SIG-M5 treated with dmso at 0.1 percent for 504 hours (cell line): ENCODE measurements at regions not wholly inside any gene's neighbourhood (a gene's known extent, or its start where the extent isn't known, plus 50 kb on each side); places are given as distances from the start of the nearest gene placed in this dataset.
"Not testable (repeated sequence)": the region's sequence is repeated elsewhere in the genome, so short reads cannot be mapped to it uniquely, and the experiment has no call there.

Source experiments
- DNase-seq: peaks from one replicate; lab custom pipeline; 2025; ENCODE audit not compliant: unreplicated experiment; lab: John Stamatoyannopoulos, UW

DNA sequence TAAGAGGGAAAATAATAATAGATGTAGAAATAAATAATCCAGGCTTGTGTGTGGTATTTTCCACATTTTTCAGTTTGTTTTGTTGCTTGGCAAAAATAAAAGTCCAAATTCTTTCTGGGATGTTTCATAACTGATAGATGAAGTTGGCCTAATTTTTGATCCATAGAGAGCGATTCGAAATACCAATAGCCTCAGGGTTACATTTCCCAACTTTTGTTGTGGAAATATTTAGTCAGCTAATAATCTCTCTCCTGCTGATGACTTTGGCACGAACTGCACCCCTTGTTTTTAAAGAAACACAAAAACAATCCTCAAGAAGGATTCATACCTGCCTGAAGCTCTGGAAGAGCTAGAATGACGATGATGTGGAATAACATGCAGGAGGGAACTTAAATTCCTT is 483.2 kb downstream of the ADRA2A start:
- DNase-seq: no peak

DNA sequence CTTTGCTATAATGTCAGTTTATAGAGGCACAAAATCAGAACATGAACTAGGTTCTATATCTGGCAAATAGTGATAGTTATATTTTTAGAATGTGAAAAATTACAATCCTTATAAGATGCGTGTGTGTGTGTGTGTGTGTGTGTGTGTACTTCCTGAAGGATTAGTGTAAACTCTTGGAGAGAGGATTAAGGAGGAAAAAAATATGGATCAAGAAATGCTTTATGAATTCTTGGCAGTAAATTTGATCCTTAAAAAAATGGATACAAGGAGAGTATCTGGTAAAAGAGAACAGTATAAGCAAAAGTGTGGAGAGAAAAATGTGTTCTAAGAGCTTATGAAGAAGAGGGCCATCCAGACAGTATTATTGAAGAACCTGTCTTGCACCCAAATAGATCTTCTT is 484.3 kb downstream of the ADRA2A start:
- DNase-seq: no peak

- no peak for DNase-seq
Measured at GRCh38 chr10:111565542-111565941, 488.7 kb downstream of the ADRA2A start.

GRCh38 chr10:111578076-111578475 is 501.2 kb downstream of the ADRA2A start:
- DNase-seq: no peak

GRCh38 chr10:111579473-111579872 is 502.6 kb downstream of the ADRA2A start:
- DNase-seq: no peak

DNA sequence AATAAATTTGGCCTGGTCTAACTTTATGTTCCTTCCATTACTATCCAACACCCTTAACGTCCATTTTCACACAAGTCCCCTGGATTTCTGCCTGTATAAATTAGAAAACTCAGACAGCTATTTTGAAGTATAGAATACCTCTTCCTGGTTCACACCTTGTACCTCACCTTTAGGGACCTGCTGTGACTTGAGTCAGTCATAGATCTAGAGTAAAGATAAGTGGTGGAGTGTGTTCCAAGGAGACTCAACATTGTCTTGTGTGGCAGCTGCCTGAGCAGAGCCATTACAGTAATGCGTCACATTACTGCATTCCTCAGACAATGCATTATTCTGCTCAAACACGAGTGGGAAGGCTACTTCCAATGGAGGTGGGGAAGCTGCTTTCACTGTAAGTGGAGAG is 513.9 kb downstream of the ADRA2A start:
- DNase-seq: no peak

DNA sequence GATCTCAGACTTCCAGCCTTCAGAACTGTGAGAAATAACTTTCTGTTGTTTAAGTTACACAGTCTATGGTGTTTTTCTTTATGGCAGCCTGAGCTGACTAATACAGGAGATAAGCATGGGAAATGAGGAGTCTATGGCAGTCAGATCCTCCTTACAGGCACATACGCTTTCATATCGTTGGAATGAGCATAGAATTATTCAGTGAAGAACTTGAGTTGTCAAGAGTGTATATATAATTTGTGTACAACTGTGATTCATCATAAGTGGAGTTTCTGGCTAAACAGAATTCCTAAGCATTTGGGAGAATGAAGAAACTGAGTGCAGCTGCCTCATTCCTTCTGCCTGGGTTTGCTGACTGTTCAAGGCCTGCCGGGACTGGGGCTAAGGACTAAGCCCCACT is 516.7 kb downstream of the ADRA2A start:
- DNase-seq: no peak

- no peak for DNase-seq
Measured at GRCh38 chr10:111595173-111595572, 518.3 kb downstream of the ADRA2A start.

- peak; percentile 31 for DNase-seq
Measured at GRCh38 chr10:111598433-111599059, 521.7 kb downstream of the ADRA2A start.

GRCh38 chr10:111599943-111600342 is 523.1 kb downstream of the ADRA2A start:
- DNase-seq: no peak

GRCh38 chr10:111600772-111601171 is 523.9 kb downstream of the ADRA2A start:
- no peak for DNase-seq

DNA sequence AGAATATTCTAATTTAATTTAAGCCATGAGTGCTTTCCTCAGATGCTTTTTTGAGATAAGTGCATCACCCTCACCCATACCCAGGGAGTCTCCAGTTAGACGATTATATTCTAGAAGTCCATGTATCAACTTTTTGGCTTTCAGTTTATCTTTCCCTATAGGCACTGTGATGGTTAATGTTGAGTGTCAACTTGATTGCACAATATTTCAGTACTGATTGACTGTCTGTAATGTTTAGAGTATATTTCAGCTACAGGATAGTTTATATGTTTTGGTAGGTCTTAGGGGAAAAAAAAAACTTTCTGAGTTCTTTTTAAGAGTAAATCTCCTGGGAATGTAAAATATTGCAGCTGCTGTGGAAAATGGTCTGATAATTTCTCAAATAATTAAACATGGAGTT is 535.4 kb downstream of the ADRA2A start:
- DNase-seq: no peak

DNA sequence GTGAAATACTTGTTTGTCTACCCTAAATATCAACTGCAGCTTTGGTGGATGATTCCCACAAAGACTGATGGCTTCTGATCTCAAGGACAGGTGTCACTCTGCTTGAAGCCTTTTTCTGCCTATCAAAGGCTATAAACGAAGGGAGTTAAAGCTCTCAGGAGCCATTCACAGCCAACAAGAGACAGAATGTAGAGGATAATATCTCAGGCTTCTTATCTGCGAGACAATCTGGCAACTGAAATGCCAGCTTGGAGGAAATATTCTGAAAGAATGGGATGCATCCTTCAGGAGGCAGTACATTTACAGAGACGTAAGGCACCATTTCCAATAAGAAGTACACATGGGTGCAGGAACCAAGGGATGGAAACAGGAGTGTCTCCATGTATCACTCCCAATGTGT is 549.4 kb downstream of the GPAM start:
- DNase-seq: no peak

DNA sequence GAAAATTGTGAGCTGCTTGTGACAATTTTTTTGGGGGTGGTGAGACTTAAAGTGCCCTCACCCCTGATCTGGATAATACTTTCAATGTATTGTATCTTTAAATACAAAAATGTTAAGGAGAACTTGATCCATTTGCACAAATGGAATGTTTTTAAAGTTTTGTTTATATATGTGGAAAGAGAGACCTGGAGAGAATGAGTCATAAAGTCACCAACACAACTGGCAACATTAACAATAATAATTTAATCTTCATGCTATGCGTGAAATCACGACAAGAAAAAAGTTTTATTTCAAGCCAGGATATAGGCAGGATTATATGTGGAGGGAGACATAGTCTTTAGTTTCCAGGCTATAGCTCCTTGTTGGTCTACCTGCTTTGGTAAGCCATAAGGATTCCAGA is 537.5 kb downstream of the GPAM start:
- DNase-seq: no peak

DNA sequence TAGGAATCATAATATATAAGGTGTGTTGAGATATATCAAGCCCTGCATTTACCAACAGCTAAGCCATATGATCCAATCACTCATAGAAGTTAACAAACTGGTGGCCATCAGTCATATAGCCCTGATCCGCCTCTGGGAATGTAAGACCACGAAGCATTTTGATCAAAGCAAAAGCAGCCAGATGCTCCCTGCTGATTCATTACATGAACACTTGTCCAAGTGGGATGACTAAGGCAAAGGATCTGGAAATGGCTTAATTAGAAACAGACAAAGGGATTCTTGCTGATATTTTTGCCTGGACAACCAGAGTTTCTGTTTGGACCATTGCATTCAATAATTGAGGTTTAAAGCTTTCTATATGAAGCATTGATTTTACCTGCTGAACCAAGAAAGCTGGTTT is 535.5 kb downstream of the GPAM start:
- no peak for DNase-seq

DNA sequence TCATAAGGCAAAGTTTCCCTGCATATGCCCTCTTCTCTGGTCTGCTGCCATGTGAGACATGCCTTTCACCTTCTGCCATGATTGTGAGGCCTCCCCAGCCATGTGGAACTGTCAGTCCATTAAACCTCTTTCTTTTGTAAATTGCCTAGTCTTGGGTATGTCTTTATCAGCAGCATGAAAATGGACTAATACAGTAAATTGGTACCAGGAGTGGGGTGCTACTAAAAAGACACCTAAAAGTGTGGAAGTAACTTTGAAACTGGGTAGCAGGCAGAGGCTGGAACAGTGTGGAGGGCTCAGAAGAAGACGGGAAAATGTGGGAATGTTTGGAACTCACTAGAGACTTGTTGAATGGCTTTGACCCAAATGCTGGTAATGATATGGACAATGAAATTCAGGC is 534.5 kb downstream of the GPAM start:
- not testable (repeated sequence) for DNase-seq

GRCh38 chr10:111650088-111650487 is 533.5 kb downstream of the GPAM start:
- no peak for DNase-seq

DNA sequence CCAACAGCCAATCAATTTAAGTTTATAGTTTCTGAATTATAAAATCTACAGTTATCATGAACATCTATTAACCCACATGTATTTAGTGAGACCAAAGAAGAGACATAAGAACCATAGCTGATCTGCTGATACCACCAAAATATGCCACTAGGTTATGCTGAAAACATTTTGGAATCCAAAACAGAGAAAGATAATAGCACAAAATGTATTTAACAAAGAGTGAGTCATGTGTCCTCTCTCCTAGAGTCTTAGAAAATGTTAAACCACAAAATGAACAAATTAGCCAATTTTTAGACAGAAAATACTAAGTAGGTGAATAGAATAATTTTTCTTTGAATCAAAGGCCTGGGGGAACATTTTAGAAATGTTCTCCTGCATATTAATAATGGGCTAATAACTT is 527.5 kb downstream of the GPAM start:
- no peak for DNase-seq

GRCh38 chr10:111677759-111678158 is 505.8 kb downstream of the GPAM start:
- DNase-seq: no peak

GRCh38 chr10:111686796-111687195 is 496.8 kb downstream of the GPAM start:
- DNase-seq: no peak

DNA sequence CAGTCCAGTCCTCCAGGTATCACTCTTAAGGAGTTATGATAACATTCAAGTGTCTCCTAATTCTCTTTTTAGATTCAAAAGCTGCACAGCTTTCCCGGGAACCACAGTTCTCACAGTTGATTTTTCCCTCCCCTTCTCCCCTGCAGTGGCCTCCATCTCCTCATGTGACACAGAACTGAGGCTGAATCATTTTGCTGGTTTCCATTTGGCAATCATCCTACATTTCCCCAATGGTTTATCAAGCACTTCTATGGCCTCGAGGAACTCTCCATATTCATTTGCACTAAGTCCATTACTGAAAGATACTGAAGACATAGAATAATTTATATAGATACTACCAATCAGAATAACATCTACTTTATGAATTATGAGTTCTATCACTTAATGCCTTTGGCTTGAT is 484.9 kb downstream of the GPAM start:
- no peak for DNase-seq

DNA sequence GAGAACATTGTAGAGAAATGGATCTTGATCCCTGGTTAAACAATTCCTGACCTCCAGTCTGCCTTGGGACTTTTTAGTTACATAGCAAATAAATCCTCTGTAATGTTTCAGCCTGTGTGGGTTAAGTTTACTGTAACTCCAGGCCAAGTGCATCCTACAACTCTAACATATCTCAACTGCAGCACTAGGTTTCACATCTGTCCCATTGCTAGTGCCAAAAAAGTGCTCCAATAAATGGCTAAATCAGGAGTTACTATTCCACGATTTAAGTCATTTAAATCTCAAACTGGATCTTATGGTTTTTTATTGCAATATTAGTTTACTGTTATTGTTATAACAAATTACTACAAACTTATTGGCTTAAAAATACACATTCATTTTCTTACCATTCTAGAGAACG is 479.6 kb downstream of the GPAM start:
- no peak for DNase-seq

- no peak for DNase-seq
Measured at GRCh38 chr10:111705021-111705420, 478.5 kb downstream of the GPAM start.

- no peak for DNase-seq
Measured at GRCh38 chr10:111706331-111706730, 477.2 kb downstream of the GPAM start.
